ENCODE measurements at regions not wholly inside any gene's neighbourhood (a gene's known extent, or its start where the extent isn't known, plus 50 kb on each side); places are given as distances from the start of the nearest gene placed in this dataset.

DNA sequence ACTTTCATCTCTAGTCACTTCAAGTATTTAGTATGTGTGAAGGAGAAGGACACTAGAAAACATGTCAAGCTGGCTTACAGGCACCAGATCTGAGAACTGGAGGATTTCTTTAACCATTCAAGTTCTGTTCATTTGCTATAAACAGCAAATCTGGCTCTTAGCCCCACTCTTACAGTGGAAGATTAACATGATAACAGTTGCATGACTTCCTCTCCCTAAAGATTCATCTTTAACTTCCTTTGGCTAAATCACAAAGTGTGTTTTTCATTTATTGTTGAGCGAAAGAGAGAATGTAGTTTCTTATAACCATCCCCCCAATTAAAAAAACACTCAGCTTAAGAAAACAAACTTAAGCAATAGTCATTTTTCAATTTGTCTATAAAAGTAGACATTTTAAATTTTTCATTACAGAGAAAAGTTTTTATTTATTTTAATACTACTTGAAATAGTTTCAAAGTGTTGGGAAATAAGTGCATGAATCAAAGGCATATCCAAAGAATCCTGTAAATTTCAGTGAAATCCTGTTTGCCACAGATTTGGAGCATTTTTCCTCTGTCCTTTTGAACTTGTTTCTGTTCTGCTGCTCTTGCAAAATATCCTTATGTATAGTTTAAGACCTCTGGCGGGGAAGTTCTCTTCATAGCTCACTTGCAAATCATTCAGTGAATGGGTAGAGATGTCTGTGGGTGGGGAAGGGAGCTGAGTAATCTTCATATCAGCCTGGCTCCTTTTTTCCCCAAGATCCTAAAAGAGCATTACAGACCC, 241.0 kb upstream of the RBBP8 start:
- no peak overlapping the region for H3K4me3 ChIP-seq (replicated peaks in 1 of 2; ENCODE audit: low read depth in 2 of 2, low read length in 2 of 2)
- peak; percentile 93 for DNase-seq (ENCODE audit: low read depth in 2 of 2)
- TF ChIP-seq, protein P1, sequence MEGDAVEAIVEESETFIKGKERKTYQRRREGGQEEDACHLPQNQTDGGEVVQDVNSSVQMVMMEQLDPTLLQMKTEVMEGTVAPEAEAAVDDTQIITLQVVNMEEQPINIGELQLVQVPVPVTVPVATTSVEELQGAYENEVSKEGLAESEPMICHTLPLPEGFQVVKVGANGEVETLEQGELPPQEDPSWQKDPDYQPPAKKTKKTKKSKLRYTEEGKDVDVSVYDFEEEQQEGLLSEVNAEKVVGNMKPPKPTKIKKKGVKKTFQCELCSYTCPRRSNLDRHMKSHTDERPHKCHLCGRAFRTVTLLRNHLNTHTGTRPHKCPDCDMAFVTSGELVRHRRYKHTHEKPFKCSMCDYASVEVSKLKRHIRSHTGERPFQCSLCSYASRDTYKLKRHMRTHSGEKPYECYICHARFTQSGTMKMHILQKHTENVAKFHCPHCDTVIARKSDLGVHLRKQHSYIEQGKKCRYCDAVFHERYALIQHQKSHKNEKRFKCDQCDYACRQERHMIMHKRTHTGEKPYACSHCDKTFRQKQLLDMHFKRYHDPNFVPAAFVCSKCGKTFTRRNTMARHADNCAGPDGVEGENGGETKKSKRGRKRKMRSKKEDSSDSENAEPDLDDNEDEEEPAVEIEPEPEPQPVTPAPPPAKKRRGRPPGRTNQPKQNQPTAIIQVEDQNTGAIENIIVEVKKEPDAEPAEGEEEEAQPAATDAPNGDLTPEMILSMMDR (IDR thresholded peaks at IDR 0.05; ENCODE audit: low read depth, low read length), result no peak

DNA sequence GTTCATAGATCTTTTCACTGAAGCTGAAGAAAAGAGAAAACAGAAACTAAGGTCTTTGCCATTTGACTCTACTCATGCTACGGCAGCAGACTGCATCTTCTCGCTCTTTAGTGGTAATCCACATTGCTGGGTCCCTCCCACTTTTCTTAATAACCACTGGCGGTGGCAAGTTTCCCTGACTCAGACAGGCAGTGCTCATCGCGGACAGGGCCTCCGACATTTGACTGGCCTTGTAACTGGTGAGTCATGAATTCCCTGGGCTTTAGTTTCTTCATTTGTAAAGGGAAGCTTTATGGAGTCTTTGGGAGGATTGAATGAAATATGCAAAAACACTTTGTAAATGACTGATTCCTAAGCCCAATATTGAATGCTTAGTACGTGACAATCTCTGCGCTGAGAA, 238.2 kb upstream of the RBBP8 start:
- TF ChIP-seq, protein P1 (IDR thresholded peaks at IDR 0.05; ENCODE audit: low read depth, low read length), result no peak
- DNase-seq (ENCODE audit: low read depth in 2 of 2), result peak; percentile 92 to 97
- H3K4me3 ChIP-seq (replicated peaks in 1 of 2; ENCODE audit: low read depth in 2 of 2, low read length in 2 of 2), result peak overlapping the region in 1 of 2 donors; percentile 5

DNA sequence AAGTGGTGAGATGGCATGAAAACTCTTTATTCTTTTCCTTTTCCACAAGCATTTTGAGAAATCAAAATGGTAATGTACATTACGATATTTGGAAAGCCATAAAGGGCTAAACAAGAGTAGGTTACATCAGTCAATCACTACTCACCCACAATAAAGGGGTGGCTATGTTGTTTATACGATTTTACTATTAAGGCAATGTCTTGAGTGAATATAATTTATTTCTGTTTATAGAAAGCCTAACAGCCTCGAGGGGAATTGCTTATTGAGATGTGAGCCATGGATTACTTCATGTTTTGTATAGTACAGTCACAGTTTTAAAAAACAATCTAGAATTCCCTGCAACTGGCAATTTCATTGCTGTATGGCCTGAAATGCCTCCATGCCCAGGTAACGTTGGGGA, 237.5 kb upstream of the RBBP8 start:
- H3K4me3 ChIP-seq (replicated peaks in 1 of 2; ENCODE audit: low read depth in 2 of 2, low read length in 2 of 2), result no peak overlapping the region
- no peak for DNase-seq (ENCODE audit: low read depth in 2 of 2)
- TF ChIP-seq, protein P1 (IDR thresholded peaks at IDR 0.05; ENCODE audit: low read depth, low read length), result no peak

DNA sequence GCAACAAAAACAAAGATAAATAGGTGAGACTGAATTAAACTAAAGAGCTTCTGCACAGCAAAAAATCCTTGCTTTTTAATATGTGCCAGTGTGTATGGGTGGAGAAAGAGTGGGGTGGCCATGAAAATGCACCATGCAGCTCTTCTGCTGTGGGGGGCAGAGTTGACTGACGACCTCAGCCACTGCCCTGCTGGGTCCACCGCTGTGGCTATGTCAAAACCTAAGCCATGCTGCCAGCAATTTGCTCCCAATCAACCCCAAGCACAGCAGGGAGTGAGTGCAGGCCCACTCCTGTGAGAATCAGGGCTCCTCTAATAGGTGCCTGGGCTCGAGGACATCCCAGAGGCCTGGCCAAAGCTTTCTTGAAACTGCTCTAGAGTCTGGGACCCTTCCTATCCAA, 235.6 kb upstream of the RBBP8 start:
- TF ChIP-seq, protein P1 (IDR thresholded peaks at IDR 0.05; ENCODE audit: low read depth, low read length), result no peak
- H3K4me3 ChIP-seq (replicated peaks in 1 of 2; ENCODE audit: low read depth in 2 of 2, low read length in 2 of 2), result no peak overlapping the region
- DNase-seq (ENCODE audit: low read depth in 2 of 2), result no peak

DNA sequence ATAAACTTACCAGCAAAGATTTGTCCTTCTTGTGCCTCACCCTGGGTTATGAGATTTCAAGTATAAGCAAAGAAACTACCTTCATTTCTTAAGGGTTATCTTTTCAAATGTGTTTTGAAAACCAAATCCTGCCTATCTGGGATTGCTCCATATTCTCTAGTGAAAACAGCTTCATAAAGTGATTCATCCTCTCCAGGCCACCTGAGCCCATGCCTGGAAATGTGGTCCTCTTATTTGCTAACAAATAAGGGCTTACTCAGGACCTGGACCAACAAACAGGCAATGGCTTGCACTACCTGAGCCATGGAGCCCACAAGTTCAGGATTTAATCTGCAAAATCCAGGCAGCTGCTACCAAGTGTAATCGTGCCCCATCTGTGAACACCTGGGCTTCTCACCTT, 234.4 kb upstream of the RBBP8 start:
- H3K4me3 ChIP-seq (replicated peaks in 1 of 2; ENCODE audit: low read depth in 2 of 2, low read length in 2 of 2), result no peak overlapping the region
- no peak for DNase-seq (ENCODE audit: low read depth in 2 of 2)
- TF ChIP-seq, protein P1 (IDR thresholded peaks at IDR 0.05; ENCODE audit: low read depth, low read length), result no peak

DNA sequence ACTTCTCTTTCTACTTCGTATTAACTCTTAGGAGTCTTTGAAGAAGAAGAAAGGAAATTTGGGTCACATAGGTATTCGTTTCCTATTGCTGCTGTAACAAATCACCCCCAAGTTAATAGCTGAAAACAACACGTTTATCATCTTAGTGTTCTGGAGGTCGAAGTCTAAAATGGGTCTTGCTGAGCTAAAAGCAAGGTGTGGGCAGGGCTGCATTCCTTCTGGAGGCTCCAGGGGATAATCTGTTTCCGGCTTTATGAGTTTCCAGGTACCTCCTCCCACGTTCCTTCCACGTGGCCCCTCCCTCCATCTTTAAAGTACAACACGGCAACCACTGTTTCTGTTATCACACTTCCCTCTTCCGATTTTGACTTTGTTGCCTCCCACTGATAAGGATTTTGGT, 233.5 kb upstream of the RBBP8 start:
- DNase-seq (ENCODE audit: low read depth in 2 of 2), result no peak
- no peak overlapping the region for H3K4me3 ChIP-seq (replicated peaks in 1 of 2; ENCODE audit: low read depth in 2 of 2, low read length in 2 of 2)
- TF ChIP-seq, protein P1 (IDR thresholded peaks at IDR 0.05; ENCODE audit: low read depth, low read length), result no peak

DNA sequence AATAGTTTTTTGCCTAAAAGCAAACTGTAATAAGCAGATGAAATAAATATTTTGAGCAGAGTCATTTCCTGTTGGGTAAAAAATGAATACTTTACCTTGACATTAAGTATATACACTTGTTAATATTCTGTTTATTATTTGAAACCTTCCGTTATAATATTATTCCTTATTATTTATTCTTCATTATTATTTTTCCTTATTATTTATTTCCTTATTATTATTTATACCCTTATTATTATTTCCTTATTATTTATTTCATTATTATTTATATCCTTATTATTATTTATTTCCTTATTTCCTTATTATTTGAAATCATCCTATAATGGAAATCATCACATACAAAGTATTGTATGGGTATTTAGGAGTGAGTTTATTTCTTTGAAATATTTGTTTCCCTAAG, 232.2 kb upstream of the RBBP8 start:
- TF ChIP-seq, protein P1 (IDR thresholded peaks at IDR 0.05; ENCODE audit: low read depth, low read length), result no peak
- no peak for DNase-seq (ENCODE audit: low read depth in 2 of 2)
- no peak overlapping the region for H3K4me3 ChIP-seq (replicated peaks in 1 of 2; ENCODE audit: low read depth in 2 of 2, low read length in 2 of 2)

Data from cardiac fibroblast (primary cell).